VCaP (cell line): ENCODE measurements at regions not wholly inside any gene's neighbourhood (a gene's known extent, or its start where the extent isn't known, plus 50 kb on each side); places are given as distances from the start of the nearest gene placed in this dataset.

ENCODE experiments used
- H3K27ac ChIP-seq: fragments of 450-650 bp; 2 replicates; pipeline ENCODE4 v1.5.1; 2017
- CTCF ChIP-seq: fragments of 450-650 bp; conservative IDR thresholded peaks from 2 replicates; pipeline ENCODE4 v1.5.1; 2017; ENCODE audit warnings: mild to moderate bottlenecking, moderate library complexity

GRCh38 chr12:77723308-77723707, 107.4 kb upstream of the NAV3 start:
- TF ChIP-seq CTCF = no peak
- H3K27ac ChIP-seq = peak overlapping the region; percentile 56

- no peak for TF ChIP-seq CTCF
- H3K27ac ChIP-seq = peak overlapping the region; percentile 56
Observed at GRCh38 chr12:77722536-77722935, 108.2 kb upstream of the NAV3 start.

- TF ChIP-seq CTCF = peak; percentile 53
- no peak overlapping the region for H3K27ac ChIP-seq
Observed at GRCh38 chr12:77720258-77720657, 110.4 kb upstream of the NAV3 start.

- no peak overlapping the region for H3K27ac ChIP-seq
- TF ChIP-seq CTCF = no peak
Observed at GRCh38 chr12:77710209-77710608, 120.5 kb upstream of the NAV3 start.

- no peak overlapping the region for H3K27ac ChIP-seq
- TF ChIP-seq CTCF = no peak
Observed at GRCh38 chr12:77697126-77697525, 133.6 kb upstream of the NAV3 start.

- H3K27ac ChIP-seq = no peak overlapping the region
- TF ChIP-seq CTCF = no peak
Observed at GRCh38 chr12:77696183-77696582, 134.5 kb upstream of the NAV3 start.

- no peak for TF ChIP-seq CTCF
Observed at GRCh38 chr12:77689510-77690086, 141.1 kb upstream of the NAV3 start.

More at GRCh38 chr12:77689510-77690086, 141.1 kb upstream of the NAV3 start:
- no peak overlapping the region for H3K27ac ChIP-seq
